ENCODE measurements at regions not wholly inside any gene's neighbourhood (a gene's known extent, or its start where the extent isn't known, plus 50 kb on each side); places are given as distances from the start of the nearest gene placed in this dataset.

DNA sequence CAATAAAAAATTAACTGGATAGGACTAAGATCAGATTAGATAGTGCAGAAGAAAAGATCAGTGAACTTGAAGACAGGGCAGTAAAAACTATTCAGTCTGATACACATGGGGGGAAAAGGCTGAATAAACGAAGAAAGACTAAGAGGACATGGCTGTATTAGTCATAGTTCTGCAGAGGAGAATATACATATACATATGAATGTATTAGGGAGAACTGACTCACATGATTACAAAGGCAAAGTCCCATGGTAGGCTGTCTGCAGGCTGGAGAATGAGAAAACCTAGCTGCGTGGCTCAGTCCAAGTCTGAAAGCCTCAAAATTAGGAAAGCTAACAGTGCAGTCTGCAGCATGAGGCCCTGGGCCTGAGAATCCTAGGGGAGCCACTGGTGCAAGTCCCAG lies 98.2 kb upstream of the GNAO1 start:
- TF ChIP-seq CTCF (IDR thresholded peaks at IDR 0.05; ENCODE audit: low read depth, low read length): no peak
- no peaks in the 10 kb centered on the region for H3K36me3 ChIP-seq
- no peak overlapping the region for H3K27ac ChIP-seq
- H3K4me1 ChIP-seq (ENCODE audit: low read depth): no peaks in the 10 kb centered on the region
- no peak for DNase-seq (ENCODE audit: low read depth in 1 of 2, low spot score in 1 of 2)
- H3K4me3 ChIP-seq: no peak overlapping the region
- no peaks in the 10 kb centered on the region for H3K27me3 ChIP-seq
- no peaks in the 10 kb centered on the region for H3K9me3 ChIP-seq (ENCODE audit: low read depth)

GRCh38 chr16:56090076-56090475 lies 101.2 kb upstream of the GNAO1 start:
- Histone ChIP-seq H3K4me3 (no peak overlapping the region), H3K4me1 (ENCODE audit: low read depth) (no peaks in the 10 kb centered on the region), H3K27ac (no peak overlapping the region), H3K9me3 (ENCODE audit: low read depth) (no peaks in the 10 kb centered on the region), H3K36me3 (no peaks in the 10 kb centered on the region), H3K27me3 (no peaks in the 10 kb centered on the region)
- no peak for TF ChIP-seq CTCF (IDR thresholded peaks at IDR 0.05; ENCODE audit: low read depth, low read length)
- DNase-seq (ENCODE audit: low read depth in 1 of 2, low spot score in 1 of 2): no peak

DNA sequence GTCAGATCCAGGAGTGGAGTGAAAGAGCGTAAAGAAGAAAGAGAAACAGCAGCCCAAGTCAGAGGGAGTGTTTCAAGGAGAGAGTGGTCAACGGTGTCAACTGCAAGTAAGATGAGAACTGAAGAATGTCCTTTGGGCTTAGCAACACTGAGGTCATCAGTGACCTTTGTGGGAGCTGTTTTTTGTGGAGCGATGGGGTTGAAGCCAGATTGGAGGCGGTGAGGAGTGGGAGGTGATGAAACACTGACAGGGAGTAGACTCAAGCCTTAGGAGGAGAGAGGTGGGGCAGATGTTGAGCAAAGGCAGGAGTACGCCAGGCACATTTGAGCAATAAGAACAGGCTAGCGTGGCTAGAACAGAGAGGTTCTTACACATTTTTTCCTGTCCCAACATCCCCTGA lies 103.7 kb upstream of the GNAO1 start:
- no peaks in the 10 kb centered on the region for H3K27me3 ChIP-seq
- no peak overlapping the region for H3K4me3 ChIP-seq
- no peak for TF ChIP-seq CTCF (IDR thresholded peaks at IDR 0.05; ENCODE audit: low read depth, low read length)
- no peaks in the 10 kb centered on the region for H3K4me1 ChIP-seq (ENCODE audit: low read depth)
- H3K36me3 ChIP-seq: no peaks in the 10 kb centered on the region
- no peak for DNase-seq (ENCODE audit: low read depth in 1 of 2, low spot score in 1 of 2)
- H3K27ac ChIP-seq: no peak overlapping the region
- H3K9me3 ChIP-seq (ENCODE audit: low read depth): no peaks in the 10 kb centered on the region

DNA sequence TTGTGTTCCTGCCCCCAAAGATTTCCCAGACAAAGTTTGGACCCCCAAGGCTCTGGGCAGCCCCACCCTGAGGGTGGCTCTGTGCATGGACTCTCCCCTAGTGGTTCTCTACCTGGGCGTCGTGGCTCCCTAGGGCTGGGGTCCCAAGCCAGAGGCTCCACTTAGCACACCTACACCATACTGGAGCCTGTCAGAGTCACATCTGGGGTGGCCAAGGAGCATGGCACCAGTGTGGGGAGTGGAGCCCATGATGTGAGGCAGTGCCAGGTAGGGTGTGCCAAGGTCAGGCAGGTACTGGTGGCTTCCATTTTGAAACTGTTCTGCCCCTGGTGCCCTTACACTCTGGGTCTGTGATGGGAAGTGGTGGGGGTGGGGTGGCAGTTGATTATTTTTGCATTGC lies 109.9 kb upstream of the GNAO1 start:
- Histone ChIP-seq H3K27me3 (no peaks in the 10 kb centered on the region), H3K27ac (no peak overlapping the region), H3K9me3 (ENCODE audit: low read depth) (no peaks in the 10 kb centered on the region), H3K36me3 (no peaks in the 10 kb centered on the region), H3K4me3 (no peak overlapping the region), H3K4me1 (ENCODE audit: low read depth) (no peaks in the 10 kb centered on the region)
- no peak for DNase-seq (ENCODE audit: low read depth in 1 of 2, low spot score in 1 of 2)
- TF ChIP-seq CTCF (IDR thresholded peaks at IDR 0.05; ENCODE audit: low read depth, low read length): no peak

- Histone ChIP-seq H3K27me3 (no peaks in the 10 kb centered on the region), H3K9me3 (ENCODE audit: low read depth) (no peaks in the 10 kb centered on the region), H3K27ac (no peak overlapping the region), H3K4me3 (no peak overlapping the region), H3K4me1 (ENCODE audit: low read depth) (no peaks in the 10 kb centered on the region), H3K36me3 (no peaks in the 10 kb centered on the region)
- TF ChIP-seq CTCF (IDR thresholded peaks at IDR 0.05; ENCODE audit: low read depth, low read length): no peak
- DNase-seq (ENCODE audit: low read depth in 1 of 2, low spot score in 1 of 2): no peak
Measured at GRCh38 chr16:56075732-56076388, 115.4 kb upstream of the GNAO1 start.
